SH-SY5Y (cell line): ENCODE measurements at regions not wholly inside any gene's neighbourhood (a gene's known extent, or its start where the extent isn't known, plus 50 kb on each side); places are given as distances from the start of the nearest gene placed in this dataset.

Experiments
- GATA2 ChIP-seq: IDR thresholded peaks from 2 replicates; pipeline ENCODE4 v1.6.1; 2011; ENCODE audit warnings: mild to moderate bottlenecking, low read depth, low read length
- GATA3 ChIP-seq: IDR thresholded peaks from 2 replicates; pipeline ENCODE4 v1.6.1; 2011; ENCODE audit warnings: low read depth, mild to moderate bottlenecking, low read length, moderate library complexity

GRCh38 chr2:52613064-52613463, 1154.5 kb upstream of the CHAC2 start:
- no peak for TF ChIP-seq GATA3
- no peak for TF ChIP-seq GATA2
